ENCODE measurements at regions not wholly inside any gene's neighbourhood (a gene's known extent, or its start where the extent isn't known, plus 50 kb on each side); places are given as distances from the start of the nearest gene placed in this dataset.

- Mint-ChIP-seq H3K27me3 (ENCODE audit: low read depth) (0 out of 2 replicates have a peak, but pooled peaks cover under 1% of the 10 kb centered on the region), H3K36me3 (peaks cover 4% of the 10 kb centered on the region), H3K27ac (no peak overlapping the region), H3K4me3 (no peak overlapping the region), H3K9me3 (peaks cover 11% of the 10 kb centered on the region), H3K4me1 (peaks cover 10% of the 10 kb centered on the region)
- CTCF ChIA-PET, result no interaction called here
- POLR2A ChIA-PET, result no interaction called here
- DNase-seq (ENCODE audit: low spot score) (no peak), ATAC-seq (no peak)
- TF ChIP-seq, protein P1, sequence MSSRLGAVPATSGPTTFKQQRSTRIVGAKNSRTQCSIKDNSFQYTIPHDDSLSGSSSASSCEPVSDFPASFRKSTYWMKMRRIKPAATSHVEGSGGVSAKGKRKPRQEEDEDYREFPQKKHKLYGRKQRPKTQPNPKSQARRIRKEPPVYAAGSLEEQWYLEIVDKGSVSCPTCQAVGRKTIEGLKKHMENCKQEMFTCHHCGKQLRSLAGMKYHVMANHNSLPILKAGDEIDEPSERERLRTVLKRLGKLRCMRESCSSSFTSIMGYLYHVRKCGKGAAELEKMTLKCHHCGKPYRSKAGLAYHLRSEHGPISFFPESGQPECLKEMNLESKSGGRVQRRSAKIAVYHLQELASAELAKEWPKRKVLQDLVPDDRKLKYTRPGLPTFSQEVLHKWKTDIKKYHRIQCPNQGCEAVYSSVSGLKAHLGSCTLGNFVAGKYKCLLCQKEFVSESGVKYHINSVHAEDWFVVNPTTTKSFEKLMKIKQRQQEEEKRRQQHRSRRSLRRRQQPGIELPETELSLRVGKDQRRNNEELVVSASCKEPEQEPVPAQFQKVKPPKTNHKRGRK (CRISPR knock-in tag; IDR thresholded peaks at IDR 0.05; ENCODE audit: borderline replicate concordance), result no peak
- TF ChIP-seq, protein P2, sequence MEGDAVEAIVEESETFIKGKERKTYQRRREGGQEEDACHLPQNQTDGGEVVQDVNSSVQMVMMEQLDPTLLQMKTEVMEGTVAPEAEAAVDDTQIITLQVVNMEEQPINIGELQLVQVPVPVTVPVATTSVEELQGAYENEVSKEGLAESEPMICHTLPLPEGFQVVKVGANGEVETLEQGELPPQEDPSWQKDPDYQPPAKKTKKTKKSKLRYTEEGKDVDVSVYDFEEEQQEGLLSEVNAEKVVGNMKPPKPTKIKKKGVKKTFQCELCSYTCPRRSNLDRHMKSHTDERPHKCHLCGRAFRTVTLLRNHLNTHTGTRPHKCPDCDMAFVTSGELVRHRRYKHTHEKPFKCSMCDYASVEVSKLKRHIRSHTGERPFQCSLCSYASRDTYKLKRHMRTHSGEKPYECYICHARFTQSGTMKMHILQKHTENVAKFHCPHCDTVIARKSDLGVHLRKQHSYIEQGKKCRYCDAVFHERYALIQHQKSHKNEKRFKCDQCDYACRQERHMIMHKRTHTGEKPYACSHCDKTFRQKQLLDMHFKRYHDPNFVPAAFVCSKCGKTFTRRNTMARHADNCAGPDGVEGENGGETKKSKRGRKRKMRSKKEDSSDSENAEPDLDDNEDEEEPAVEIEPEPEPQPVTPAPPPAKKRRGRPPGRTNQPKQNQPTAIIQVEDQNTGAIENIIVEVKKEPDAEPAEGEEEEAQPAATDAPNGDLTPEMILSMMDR (IDR thresholded peaks at IDR 0.05), result no peak
- TF ChIP-seq OVOL2 (CRISPR knock-in tag; IDR thresholded peaks at IDR 0.05; ENCODE audit: borderline replicate concordance), result no peak
- TF ChIP-seq JAZF1 (CRISPR knock-in tag; IDR thresholded peaks at IDR 0.05), result no peak
- no peak for TF ChIP-seq PRDM15 (CRISPR knock-in tag; IDR thresholded peaks at IDR 0.05)
- no peak for TF ChIP-seq ZNF121 (CRISPR knock-in tag; IDR thresholded peaks at IDR 0.05)
- no peak for TF ChIP-seq ZMAT4 (CRISPR knock-in tag; IDR thresholded peaks at IDR 0.05)
- TF ChIP-seq, protein P3, sequence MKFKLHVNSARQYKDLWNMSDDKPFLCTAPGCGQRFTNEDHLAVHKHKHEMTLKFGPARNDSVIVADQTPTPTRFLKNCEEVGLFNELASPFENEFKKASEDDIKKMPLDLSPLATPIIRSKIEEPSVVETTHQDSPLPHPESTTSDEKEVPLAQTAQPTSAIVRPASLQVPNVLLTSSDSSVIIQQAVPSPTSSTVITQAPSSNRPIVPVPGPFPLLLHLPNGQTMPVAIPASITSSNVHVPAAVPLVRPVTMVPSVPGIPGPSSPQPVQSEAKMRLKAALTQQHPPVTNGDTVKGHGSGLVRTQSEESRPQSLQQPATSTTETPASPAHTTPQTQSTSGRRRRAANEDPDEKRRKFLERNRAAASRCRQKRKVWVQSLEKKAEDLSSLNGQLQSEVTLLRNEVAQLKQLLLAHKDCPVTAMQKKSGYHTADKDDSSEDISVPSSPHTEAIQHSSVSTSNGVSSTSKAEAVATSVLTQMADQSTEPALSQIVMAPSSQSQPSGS (CRISPR knock-in tag; IDR thresholded peaks at IDR 0.05; ENCODE audit: borderline replicate concordance, low read depth), result no peak
- no peak for TF ChIP-seq NR1H2 (CRISPR knock-in tag; IDR thresholded peaks at IDR 0.05)
Observed at GRCh38 chr4:160498211-160498610, 1395.3 kb downstream of the RAPGEF2 start.

DNA sequence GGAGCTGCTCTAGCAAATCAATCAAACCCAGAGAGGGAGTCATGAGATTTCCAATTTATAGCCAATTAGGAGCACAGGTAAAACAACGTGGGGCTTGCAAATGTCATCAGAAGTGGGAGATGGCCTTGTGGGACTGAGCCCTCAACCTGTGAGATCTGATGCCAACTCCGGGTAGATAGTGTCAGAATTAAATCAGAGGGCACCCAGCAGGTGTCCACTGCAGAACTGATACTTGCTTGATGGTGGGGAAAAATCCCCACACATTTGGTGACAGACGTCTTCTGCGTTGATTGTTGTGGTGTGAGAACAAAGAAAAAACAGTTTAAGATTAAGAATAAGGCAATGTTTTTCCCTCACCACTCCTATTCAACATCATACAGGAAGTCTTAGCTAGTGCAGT, 1402.8 kb downstream of the RAPGEF2 start:
- Mint-ChIP-seq H3K36me3 (no peaks in the 10 kb centered on the region), H3K27me3 (ENCODE audit: low read depth) (no peaks in the 10 kb centered on the region), H3K4me3 (no peak overlapping the region), H3K27ac (no peak overlapping the region), H3K4me1 (no peaks in the 10 kb centered on the region), H3K9me3 (no peaks in the 10 kb centered on the region)
- DNase-seq (ENCODE audit: low spot score) (no peak), ATAC-seq (no peak)
- ChIA-PET POLR2A (no interaction called here), CTCF (no interaction called here)
- TF ChIP-seq HMGA2 (CRISPR knock-in tag; IDR thresholded peaks at IDR 0.05) (no peak), USF1 (CRISPR knock-in tag; IDR thresholded peaks at IDR 0.05) (no peak), MAX (CRISPR knock-in tag; IDR thresholded peaks at IDR 0.05) (no peak), TCF7 (CRISPR knock-in tag; IDR thresholded peaks at IDR 0.05; ENCODE audit: low read depth) (no peak), ZNF396 (CRISPR knock-in tag; IDR thresholded peaks at IDR 0.05; ENCODE audit: borderline replicate concordance) (no peak), NFATC4 (CRISPR knock-in tag; IDR thresholded peaks at IDR 0.05) (no peak), ZMAT4 (CRISPR knock-in tag; IDR thresholded peaks at IDR 0.05) (no peak), ZSCAN18 (CRISPR knock-in tag; IDR thresholded peaks at IDR 0.05) (no peak), NR1H2 (CRISPR knock-in tag; IDR thresholded peaks at IDR 0.05) (no peak), GRHL2 (CRISPR knock-in tag; IDR thresholded peaks at IDR 0.05; ENCODE audit: insufficient replicate concordance, severe bottlenecking) (no peak), ZNF219 (CRISPR knock-in tag; IDR thresholded peaks at IDR 0.05; ENCODE audit: borderline replicate concordance) (no peak)
- TF ChIP-seq, protein P4, sequence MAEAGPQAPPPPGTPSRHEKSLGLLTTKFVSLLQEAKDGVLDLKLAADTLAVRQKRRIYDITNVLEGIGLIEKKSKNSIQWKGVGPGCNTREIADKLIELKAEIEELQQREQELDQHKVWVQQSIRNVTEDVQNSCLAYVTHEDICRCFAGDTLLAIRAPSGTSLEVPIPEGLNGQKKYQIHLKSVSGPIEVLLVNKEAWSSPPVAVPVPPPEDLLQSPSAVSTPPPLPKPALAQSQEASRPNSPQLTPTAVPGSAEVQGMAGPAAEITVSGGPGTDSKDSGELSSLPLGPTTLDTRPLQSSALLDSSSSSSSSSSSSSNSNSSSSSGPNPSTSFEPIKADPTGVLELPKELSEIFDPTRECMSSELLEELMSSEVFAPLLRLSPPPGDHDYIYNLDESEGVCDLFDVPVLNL (CRISPR knock-in tag; IDR thresholded peaks at IDR 0.05; ENCODE audit: borderline replicate concordance, low read depth), result no peak
- TF ChIP-seq, protein P5, sequence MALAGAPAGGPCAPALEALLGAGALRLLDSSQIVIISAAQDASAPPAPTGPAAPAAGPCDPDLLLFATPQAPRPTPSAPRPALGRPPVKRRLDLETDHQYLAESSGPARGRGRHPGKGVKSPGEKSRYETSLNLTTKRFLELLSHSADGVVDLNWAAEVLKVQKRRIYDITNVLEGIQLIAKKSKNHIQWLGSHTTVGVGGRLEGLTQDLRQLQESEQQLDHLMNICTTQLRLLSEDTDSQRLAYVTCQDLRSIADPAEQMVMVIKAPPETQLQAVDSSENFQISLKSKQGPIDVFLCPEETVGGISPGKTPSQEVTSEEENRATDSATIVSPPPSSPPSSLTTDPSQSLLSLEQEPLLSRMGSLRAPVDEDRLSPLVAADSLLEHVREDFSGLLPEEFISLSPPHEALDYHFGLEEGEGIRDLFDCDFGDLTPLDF (CRISPR knock-in tag; IDR thresholded peaks at IDR 0.05), result no peak

All from WTC11 (cell line).